CD14-positive monocyte (primary cell): ENCODE measurements at regions not wholly inside any gene's neighbourhood (a gene's known extent, or its start where the extent isn't known, plus 50 kb on each side); places are given as distances from the start of the nearest gene placed in this dataset.

Experiments
- DNase-seq, 3 donors: peaks; one replicate each; pipeline ENCODE4 v3.0.0-alpha.2; 2011 to 2022
- H2AFZ ChIP-seq: 2 replicates; pipeline ENCODE4 v1.6.0; 2012; ENCODE audit warnings: mild to moderate bottlenecking, low read depth, low read length, inconsistent platforms; ENCODE audit not compliant: insufficient read depth, poor library complexity, severe bottlenecking
- H3K27ac ChIP-seq, 2 donors: 1 replicate in 1 of 2; 2 replicates in 1 of 2; pipeline ENCODE4 v1.5.1; 2012 to 2013; ENCODE audit warnings: low read length in 2 of 2, control low read depth in 1 of 2, inconsistent platforms in 1 of 2, low read depth in 1 of 2, mild to moderate bottlenecking in 1 of 2
- H3K27me3 ChIP-seq, 2 donors: one replicate each; pipeline versions ENCODE4 v1.6.0 to v1.6.1; 2011 to 2013; ENCODE audit warnings: low read length in 2 of 2; ENCODE audit not compliant: control insufficient read depth in 2 of 2, insufficient read depth in 2 of 2
- H3K36me3 ChIP-seq, 2 donors: replicated peaks in 1 of 2; 1 replicate in 1 of 2; 2 replicates in 1 of 2; pipeline versions ENCODE4 v1.5.1 to v1.6.1; 2012 to 2013; ENCODE audit warnings: low read length in 2 of 2, control low read depth in 1 of 2, inconsistent platforms in 1 of 2, mild to moderate bottlenecking in 1 of 2; ENCODE audit not compliant: insufficient read depth in 2 of 2, control insufficient read depth in 1 of 2
- H3K4me1 ChIP-seq, 2 donors: 1 replicate in 1 of 2; 2 replicates in 1 of 2; pipeline versions ENCODE4 v1.5.1 to v1.6.1; 2012 to 2013; ENCODE audit warnings: low read length in 2 of 2, control low read depth in 1 of 2, inconsistent platforms in 1 of 2, mild to moderate bottlenecking in 1 of 2, moderate library complexity in 1 of 2; ENCODE audit not compliant: insufficient read depth in 2 of 2, control insufficient read depth in 1 of 2
- H3K4me2 ChIP-seq: replicated peaks from 2 replicates; pipeline ENCODE3; 2012; ENCODE audit warnings: low read length, moderate library complexity, mild to moderate bottlenecking; ENCODE audit not compliant: poor library complexity, severe bottlenecking; ENCODE audit errors: extremely low read depth
- H3K4me3 ChIP-seq, 3 experiments: fragments of 200-600 bp in 1 of 3; sonication (generic) in 1 of 3; replicated peaks in 1 of 3; 1 replicate in 2 of 3; 2 replicates in 1 of 3; pipeline ENCODE4 v1.5.1; 2011 to 2013; ENCODE audit warnings: low read length in 3 of 3, mild to moderate bottlenecking in 3 of 3, control low read depth in 2 of 3, low read depth in 2 of 3, inconsistent platforms in 1 of 3, moderate library complexity in 1 of 3
- H3K79me2 ChIP-seq: 2 replicates; pipeline ENCODE4 v1.6.0; 2012; ENCODE audit warnings: mild to moderate bottlenecking, control low read depth, inconsistent platforms, low read length, moderate library complexity; ENCODE audit not compliant: insufficient read depth
- H3K9ac ChIP-seq: 2 replicates; pipeline ENCODE4 v1.6.0; 2017; ENCODE audit warnings: low read length, mild to moderate bottlenecking; ENCODE audit not compliant: insufficient read depth, poor library complexity, severe bottlenecking
- H3K9me3 ChIP-seq, 2 donors: replicated peaks in 1 of 2; 1 replicate in 1 of 2; 2 replicates in 1 of 2; pipeline versions ENCODE4 v1.5.1 to v1.6.1; 2012 to 2013; ENCODE audit warnings: low read length in 2 of 2, control low read depth in 1 of 2; ENCODE audit not compliant: control insufficient read depth in 1 of 2, insufficient read depth in 1 of 2
- H4K20me1 ChIP-seq: 2 replicates; pipeline ENCODE4 v1.6.0; 2012; ENCODE audit warnings: mild to moderate bottlenecking, low read length, control low read depth, moderate library complexity; ENCODE audit not compliant: insufficient read depth
- H3K27ac Mint-ChIP-seq, 7 donors: one replicate each; pipeline ENCODE4 v1.8.0; 2020; ENCODE audit warnings: mild to moderate bottlenecking in 7 of 7, mixed read lengths in 7 of 7, moderate library complexity in 6 of 7, inconsistent platforms in 2 of 7
- H3K27me3 Mint-ChIP-seq, 3 donors: one replicate each; pipeline ENCODE4 v1.8.0; 2021 to 2022; ENCODE audit warnings: low read depth in 3 of 3, mild to moderate bottlenecking in 3 of 3, mixed read lengths in 3 of 3, moderate library complexity in 3 of 3, inconsistent platforms in 1 of 3
- H3K36me3 Mint-ChIP-seq, 2 donors: one replicate each; pipeline ENCODE4 v1.8.0; 2020; ENCODE audit warnings: mixed read lengths in 2 of 2, inconsistent platforms in 1 of 2, mild to moderate bottlenecking in 1 of 2
- H3K4me1 Mint-ChIP-seq: one replicate; pipeline ENCODE4 v1.8.0; 2020; ENCODE audit warnings: mild to moderate bottlenecking, mixed read lengths
- H3K4me3 Mint-ChIP-seq, 2 donors: one replicate each; pipeline ENCODE4 v1.8.0; 2020; ENCODE audit warnings: mild to moderate bottlenecking in 2 of 2, mixed read lengths in 2 of 2, moderate library complexity in 1 of 2
- H3K9me3 Mint-ChIP-seq, 7 donors: one replicate each; pipeline ENCODE4 v1.8.0; 2020 to 2022; ENCODE audit warnings: mixed read lengths in 7 of 7, mild to moderate bottlenecking in 6 of 7, moderate library complexity in 6 of 7, inconsistent platforms in 2 of 7
- whole genome bisulfite sequencing: methylation state at CpG from one replicate; pipeline ENCODE4 v1.1.5; 2013; ENCODE audit warnings: missing lambda C conversion rate; ENCODE audit not compliant: insufficient coverage; 5-methylcytosine and 5-hydroxymethylcytosine counted together
- intact Hi-C, 2 donors: fragments of 100-400 bp; cut with micrococcal nuclease; formaldehyde crosslinking; loops; one replicate each; pipeline versions ENCODE4 v1.15.0 to v1.15.1; 2023
- TF ChIP-seq, protein P1 (sequence below): fragments of 200-600 bp; IDR thresholded peaks from one replicate; pipeline ENCODE4 v1.8.0; 2022; ENCODE audit warnings: antibody characterized with exemption, mild to moderate bottlenecking

DNA sequence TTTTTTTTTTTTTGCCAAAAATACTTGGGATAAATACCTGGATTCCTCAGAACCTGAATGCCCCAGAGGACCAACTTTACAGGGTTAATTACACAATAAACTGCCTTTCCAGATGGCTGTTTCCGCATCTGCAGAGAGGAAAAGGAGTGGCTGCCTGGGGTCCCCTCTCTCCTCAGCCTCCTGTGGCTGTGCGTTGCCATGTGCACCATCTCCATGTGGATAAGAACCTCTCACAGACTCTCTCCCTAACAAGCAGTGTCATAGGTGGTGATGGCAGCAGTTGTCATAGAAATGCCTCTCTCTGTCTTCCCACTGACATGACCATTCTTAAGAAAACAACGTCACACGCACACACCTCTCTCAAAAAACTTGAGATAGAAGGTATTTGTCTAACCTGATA, 179.4 kb downstream of the RPLP1 start:
- TF ChIP-seq, protein P1, sequence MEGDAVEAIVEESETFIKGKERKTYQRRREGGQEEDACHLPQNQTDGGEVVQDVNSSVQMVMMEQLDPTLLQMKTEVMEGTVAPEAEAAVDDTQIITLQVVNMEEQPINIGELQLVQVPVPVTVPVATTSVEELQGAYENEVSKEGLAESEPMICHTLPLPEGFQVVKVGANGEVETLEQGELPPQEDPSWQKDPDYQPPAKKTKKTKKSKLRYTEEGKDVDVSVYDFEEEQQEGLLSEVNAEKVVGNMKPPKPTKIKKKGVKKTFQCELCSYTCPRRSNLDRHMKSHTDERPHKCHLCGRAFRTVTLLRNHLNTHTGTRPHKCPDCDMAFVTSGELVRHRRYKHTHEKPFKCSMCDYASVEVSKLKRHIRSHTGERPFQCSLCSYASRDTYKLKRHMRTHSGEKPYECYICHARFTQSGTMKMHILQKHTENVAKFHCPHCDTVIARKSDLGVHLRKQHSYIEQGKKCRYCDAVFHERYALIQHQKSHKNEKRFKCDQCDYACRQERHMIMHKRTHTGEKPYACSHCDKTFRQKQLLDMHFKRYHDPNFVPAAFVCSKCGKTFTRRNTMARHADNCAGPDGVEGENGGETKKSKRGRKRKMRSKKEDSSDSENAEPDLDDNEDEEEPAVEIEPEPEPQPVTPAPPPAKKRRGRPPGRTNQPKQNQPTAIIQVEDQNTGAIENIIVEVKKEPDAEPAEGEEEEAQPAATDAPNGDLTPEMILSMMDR, result no peak
- Mint-ChIP-seq H3K27me3 (peaks cover 7 to 11% (median 8%) of the 10 kb centered on the region in 3 donors), H3K4me1 (peaks cover 19% of the 10 kb centered on the region), H3K27ac (no peak overlapping the region), H3K36me3 (peaks cover 0 to 2% of the 10 kb centered on the region in 2 donors), H3K9me3 (peaks cover 0 to 2% (median 0%) of the 10 kb centered on the region in 7 donors), H3K4me3 (no peak overlapping the region)
- intact Hi-C loops, result no loop called here
- WGBS, result no CpG with 5 or more reads among the region's 4 CpGs
- Histone ChIP-seq H3K36me3 (no peaks in the 10 kb centered on the region), H3K79me2 (no peaks in the 10 kb centered on the region), H3K4me3 (no peak overlapping the region), H3K4me2 (no peak overlapping the region), H3K9ac (no peak overlapping the region), H2AFZ (peak overlapping the region; percentile 18), H3K27ac (no peak overlapping the region), H4K20me1 (no peaks in the 10 kb centered on the region), H3K27me3 (no peaks in the 10 kb centered on the region), H3K9me3 (no peaks in the 10 kb centered on the region), H3K4me1 (peaks cover 11 to 14% of the 10 kb centered on the region in 2 donors)
- DNase-seq, result no peak

DNA sequence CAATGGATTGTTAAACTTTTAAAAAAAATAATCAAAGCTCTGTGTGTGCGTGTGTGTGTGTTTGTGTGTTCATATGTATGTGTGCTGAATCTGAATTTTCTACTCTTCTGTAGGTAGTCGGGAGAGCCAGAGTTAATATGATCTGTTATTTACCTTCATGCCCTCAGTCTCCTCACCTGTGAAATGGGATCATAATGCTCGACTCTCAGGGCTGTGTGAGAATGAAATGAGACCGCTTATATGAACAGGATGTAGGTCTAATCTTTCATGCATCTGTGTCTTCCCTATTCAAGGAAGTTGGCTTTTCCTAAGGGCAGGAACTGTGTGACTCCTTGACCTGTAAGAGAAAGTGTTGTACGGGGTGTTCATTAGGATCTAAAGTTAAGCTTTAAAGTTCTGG, 182.2 kb downstream of the RPLP1 start:
- Mint-ChIP-seq H3K27ac (no peak overlapping the region), H3K4me1 (peaks cover 20% of the 10 kb centered on the region)
- WGBS, result 80% methylated on average over 1 of the region's 5 CpGs

More for the DNA sequence above, 182.2 kb downstream of the RPLP1 start:
- Histone ChIP-seq H3K4me1 (peaks cover 8 to 9% of the 10 kb centered on the region in 2 donors), H3K4me2 (no peak overlapping the region), H3K9me3 (no peaks in the 10 kb centered on the region), H3K27me3 (peaks cover 0 to under 1% of the 10 kb centered on the region in 2 donors), H4K20me1 (no peaks in the 10 kb centered on the region), H3K27ac (no peak overlapping the region), H3K9ac (no peak overlapping the region), H2AFZ (no peak overlapping the region), H3K36me3 (no peaks in the 10 kb centered on the region), H3K4me3 (no peak overlapping the region), H3K79me2 (no peaks in the 10 kb centered on the region)
- intact Hi-C loops, result no loop called here
- Mint-ChIP-seq H3K36me3 (peaks cover 0 to 2% of the 10 kb centered on the region in 2 donors), H3K4me3 (no peak overlapping the region), H3K9me3 (peaks cover 0 to 7% (median 1%) of the 10 kb centered on the region in 7 donors), H3K27me3 (peaks cover 5 to 13% (median 7%) of the 10 kb centered on the region in 3 donors)
- DNase-seq, result no peak
- TF ChIP-seq, protein P1, result no peak
